ENCODE measurements at regions not wholly inside any gene's neighbourhood (a gene's known extent, or its start where the extent isn't known, plus 50 kb on each side); places are given as distances from the start of the nearest gene placed in this dataset.

DNA sequence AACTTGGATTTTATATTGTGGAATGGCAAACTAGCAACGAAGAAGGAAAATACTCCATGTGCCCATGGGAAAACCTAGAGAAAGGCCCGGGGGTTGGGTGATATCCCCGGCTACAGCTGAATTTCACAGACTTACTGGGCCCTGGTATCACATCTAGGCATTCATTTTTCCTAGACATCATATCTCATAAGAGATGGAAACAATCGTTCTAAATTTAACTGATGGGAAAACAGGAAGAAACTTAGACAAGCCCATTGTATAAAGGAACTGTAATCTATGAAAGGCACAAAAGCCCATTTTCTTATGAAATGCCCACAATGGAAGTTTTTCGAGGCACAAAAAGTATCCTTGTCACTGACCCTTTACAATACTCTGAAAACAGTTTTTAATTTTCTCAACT is 407.9 kb upstream of the LYPLAL1 start:
- TF ChIP-seq POLR2A (IDR thresholded peaks at IDR 0.05; ENCODE audit: borderline replicate concordance, extremely low read depth, insufficient read depth, insufficient read length) (no peak), CEBPB (IDR thresholded peaks at IDR 0.05; ENCODE audit: low read depth) (no peak), POLR2AphosphoS5 (IDR thresholded peaks at IDR 0.05; ENCODE audit: low read depth, low read length) (no peak), YY1 (IDR thresholded peaks at IDR 0.05; ENCODE audit: extremely low read depth, insufficient replicate concordance, low read depth, low read length) (no peak), EZH2phosphoT487 (IDR thresholded peaks at IDR 0.05; ENCODE audit: borderline replicate concordance) (no peak), JUND (IDR thresholded peaks at IDR 0.05) (no peak)
- TF ChIP-seq, protein P1, sequence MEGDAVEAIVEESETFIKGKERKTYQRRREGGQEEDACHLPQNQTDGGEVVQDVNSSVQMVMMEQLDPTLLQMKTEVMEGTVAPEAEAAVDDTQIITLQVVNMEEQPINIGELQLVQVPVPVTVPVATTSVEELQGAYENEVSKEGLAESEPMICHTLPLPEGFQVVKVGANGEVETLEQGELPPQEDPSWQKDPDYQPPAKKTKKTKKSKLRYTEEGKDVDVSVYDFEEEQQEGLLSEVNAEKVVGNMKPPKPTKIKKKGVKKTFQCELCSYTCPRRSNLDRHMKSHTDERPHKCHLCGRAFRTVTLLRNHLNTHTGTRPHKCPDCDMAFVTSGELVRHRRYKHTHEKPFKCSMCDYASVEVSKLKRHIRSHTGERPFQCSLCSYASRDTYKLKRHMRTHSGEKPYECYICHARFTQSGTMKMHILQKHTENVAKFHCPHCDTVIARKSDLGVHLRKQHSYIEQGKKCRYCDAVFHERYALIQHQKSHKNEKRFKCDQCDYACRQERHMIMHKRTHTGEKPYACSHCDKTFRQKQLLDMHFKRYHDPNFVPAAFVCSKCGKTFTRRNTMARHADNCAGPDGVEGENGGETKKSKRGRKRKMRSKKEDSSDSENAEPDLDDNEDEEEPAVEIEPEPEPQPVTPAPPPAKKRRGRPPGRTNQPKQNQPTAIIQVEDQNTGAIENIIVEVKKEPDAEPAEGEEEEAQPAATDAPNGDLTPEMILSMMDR (IDR thresholded peaks at IDR 0.05 in 2 of 3, conservative IDR thresholded peaks at IDR 0.05 in 1 of 3; ENCODE audit: borderline replicate concordance in 1 of 3, insufficient read depth in 1 of 3, low read depth in 2 of 3, low read length in 2 of 3) = no peak
